ENCODE measurements at regions not wholly inside any gene's neighbourhood (a gene's known extent, or its start where the extent isn't known, plus 50 kb on each side); places are given as distances from the start of the nearest gene placed in this dataset.

GRCh38 chr10:4457597-4457996 lies 368.4 kb upstream of the AKR1E2 start:
- Mint-ChIP-seq H3K27ac (ENCODE audit: unreplicated experiment) (no peak overlapping the region), H3K27me3 (ENCODE audit: insufficient read depth, unreplicated experiment) (no peaks in the 10 kb centered on the region), H3K4me1 (ENCODE audit: low read depth, unreplicated experiment) (peaks cover 23% of the 10 kb centered on the region), H3K9me3 (ENCODE audit: unreplicated experiment) (peaks cover 17% of the 10 kb centered on the region), H3K4me3 (ENCODE audit: unreplicated experiment) (no peak overlapping the region), H3K36me3 (ENCODE audit: insufficient read depth, unreplicated experiment) (peaks cover 9% of the 10 kb centered on the region)
- POLR2A ChIA-PET, result no interaction called here
- no TSS peak for BruUV-seq (replicated peaks)
- no peak overlapping the region for H3K4me3 ChIP-seq (ENCODE audit: low read depth, low read length)
- H3K4me1 ChIP-seq, result peaks cover 33% of the 10 kb centered on the region
- H3K9me3 ChIP-seq, result no peaks in the 10 kb centered on the region; the same call in 1 of the 2 replicates
- no peaks in the 10 kb centered on the region for H3K36me3 ChIP-seq (ENCODE audit: control insufficient read depth, insufficient read depth, low read length)
- DNase-seq, result no peak
- CTCF ChIA-PET, result no interaction called here
- no peaks in the 10 kb centered on the region for H3K27me3 ChIP-seq (replicated peaks; ENCODE audit: control insufficient read depth, insufficient read depth, low read length)
- TF ChIP-seq CTCF (IDR thresholded peaks at IDR 0.05; ENCODE audit: insufficient read depth in 1 of 2, low read depth in 1 of 2, low read length in 1 of 2, severe bottlenecking in 1 of 2, unreplicated experiment in 1 of 2), result no peak
- intact Hi-C loops (cut with micrococcal nuclease; ENCODE audit: unreplicated experiment), result no loop called here

- no peaks in the 10 kb centered on the region for H3K27me3 ChIP-seq (replicated peaks; ENCODE audit: control insufficient read depth, insufficient read depth, low read length)
- ChIA-PET POLR2A (interaction anchor here (0.6 kb wide), 1 partner anchor 1229 kb away, joined by 3 read pairs; no protein-coding TSS in a partner anchor), CTCF (no interaction called here)
- H3K4me1 ChIP-seq, result peaks cover 38% of the 10 kb centered on the region
- no peaks in the 10 kb centered on the region; the same call in 1 of the 2 replicates for H3K9me3 ChIP-seq
- Mint-ChIP-seq H3K4me3 (ENCODE audit: unreplicated experiment) (no peak overlapping the region), H3K27me3 (ENCODE audit: insufficient read depth, unreplicated experiment) (no peaks in the 10 kb centered on the region), H3K4me1 (ENCODE audit: low read depth, unreplicated experiment) (peaks cover 23% of the 10 kb centered on the region), H3K27ac (ENCODE audit: unreplicated experiment) (no peak overlapping the region), H3K9me3 (ENCODE audit: unreplicated experiment) (peaks cover 17% of the 10 kb centered on the region), H3K36me3 (ENCODE audit: insufficient read depth, unreplicated experiment) (peaks cover 9% of the 10 kb centered on the region)
- no peak for TF ChIP-seq CTCF (IDR thresholded peaks at IDR 0.05; ENCODE audit: insufficient read depth in 1 of 2, low read depth in 1 of 2, low read length in 1 of 2, severe bottlenecking in 1 of 2, unreplicated experiment in 1 of 2)
- H3K36me3 ChIP-seq (ENCODE audit: control insufficient read depth, insufficient read depth, low read length), result no peaks in the 10 kb centered on the region
- BruUV-seq (replicated peaks), result no TSS peak
- H3K4me3 ChIP-seq (ENCODE audit: low read depth, low read length), result no peak overlapping the region
- DNase-seq, result no peak
- intact Hi-C loops (cut with micrococcal nuclease; ENCODE audit: unreplicated experiment), result no loop called here
Observed at GRCh38 chr10:4456776-4457175, 369.2 kb upstream of the AKR1E2 start.

GRCh38 chr10:4456279-4456678 lies 369.7 kb upstream of the AKR1E2 start:
- Histone ChIP-seq H3K4me3 (ENCODE audit: low read depth, low read length) (no peak overlapping the region), H3K9me3 (no peaks in the 10 kb centered on the region; the same call in 1 of the 2 replicates), H3K27me3 (replicated peaks; ENCODE audit: control insufficient read depth, insufficient read depth, low read length) (no peaks in the 10 kb centered on the region), H3K4me1 (peaks cover 40% of the 10 kb centered on the region), H3K36me3 (ENCODE audit: control insufficient read depth, insufficient read depth, low read length) (no peaks in the 10 kb centered on the region)
- no peaks in the 10 kb centered on the region for H3K27me3 Mint-ChIP-seq (ENCODE audit: insufficient read depth, unreplicated experiment)
- no peak overlapping the region for H3K4me3 Mint-ChIP-seq (ENCODE audit: unreplicated experiment)
- ChIA-PET CTCF (no interaction called here), POLR2A (interaction anchor here (0.6 kb wide), 1 partner anchor 1229 kb away, joined by 3 read pairs; no protein-coding TSS in a partner anchor)
- TF ChIP-seq CTCF (IDR thresholded peaks at IDR 0.05; ENCODE audit: insufficient read depth in 1 of 2, low read depth in 1 of 2, low read length in 1 of 2, severe bottlenecking in 1 of 2, unreplicated experiment in 1 of 2), result no peak
- H3K9me3 Mint-ChIP-seq (ENCODE audit: unreplicated experiment), result peaks cover 17% of the 10 kb centered on the region
- peaks cover 9% of the 10 kb centered on the region for H3K36me3 Mint-ChIP-seq (ENCODE audit: insufficient read depth, unreplicated experiment)
- BruUV-seq (replicated peaks), result no TSS peak
- intact Hi-C loops (cut with micrococcal nuclease; ENCODE audit: unreplicated experiment), result no loop called here
- no peak for DNase-seq
- H3K4me1 Mint-ChIP-seq (ENCODE audit: low read depth, unreplicated experiment), result peaks cover 23% of the 10 kb centered on the region
- H3K27ac Mint-ChIP-seq (ENCODE audit: unreplicated experiment), result no peak overlapping the region
